ENCODE measurements at regions not wholly inside any gene's neighbourhood (a gene's known extent, or its start where the extent isn't known, plus 50 kb on each side); places are given as distances from the start of the nearest gene placed in this dataset.

DNA sequence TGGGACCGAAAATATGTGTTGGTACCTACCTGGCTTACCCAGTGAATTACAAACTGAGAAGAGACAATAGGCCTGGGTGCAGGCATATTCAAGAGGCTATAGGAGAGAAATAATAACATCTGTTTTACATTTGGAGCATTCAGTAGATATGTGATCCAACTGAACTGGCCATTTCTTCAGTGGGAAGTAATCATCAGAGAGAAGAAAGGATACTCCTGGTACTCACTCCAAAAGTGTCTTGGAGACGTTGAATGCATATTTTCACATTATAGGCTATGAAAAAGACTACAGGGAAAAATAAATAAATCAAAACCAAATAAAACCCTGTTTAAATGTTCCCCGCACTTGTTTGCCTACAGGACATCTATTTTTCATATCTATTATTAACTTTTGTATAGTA, 1680.3 kb downstream of the REEP3 start:
- TF ChIP-seq EZH2phosphoT487 (conservative IDR thresholded peaks at IDR 0.05; ENCODE audit: low read length) = no peak
- TF ChIP-seq, protein P1, sequence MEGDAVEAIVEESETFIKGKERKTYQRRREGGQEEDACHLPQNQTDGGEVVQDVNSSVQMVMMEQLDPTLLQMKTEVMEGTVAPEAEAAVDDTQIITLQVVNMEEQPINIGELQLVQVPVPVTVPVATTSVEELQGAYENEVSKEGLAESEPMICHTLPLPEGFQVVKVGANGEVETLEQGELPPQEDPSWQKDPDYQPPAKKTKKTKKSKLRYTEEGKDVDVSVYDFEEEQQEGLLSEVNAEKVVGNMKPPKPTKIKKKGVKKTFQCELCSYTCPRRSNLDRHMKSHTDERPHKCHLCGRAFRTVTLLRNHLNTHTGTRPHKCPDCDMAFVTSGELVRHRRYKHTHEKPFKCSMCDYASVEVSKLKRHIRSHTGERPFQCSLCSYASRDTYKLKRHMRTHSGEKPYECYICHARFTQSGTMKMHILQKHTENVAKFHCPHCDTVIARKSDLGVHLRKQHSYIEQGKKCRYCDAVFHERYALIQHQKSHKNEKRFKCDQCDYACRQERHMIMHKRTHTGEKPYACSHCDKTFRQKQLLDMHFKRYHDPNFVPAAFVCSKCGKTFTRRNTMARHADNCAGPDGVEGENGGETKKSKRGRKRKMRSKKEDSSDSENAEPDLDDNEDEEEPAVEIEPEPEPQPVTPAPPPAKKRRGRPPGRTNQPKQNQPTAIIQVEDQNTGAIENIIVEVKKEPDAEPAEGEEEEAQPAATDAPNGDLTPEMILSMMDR (IDR thresholded peaks at IDR 0.05; ENCODE audit: insufficient read depth, low read length, poor library complexity, severe bottlenecking) = no peak
